HepG2 (cell line): ENCODE measurements at regions not wholly inside any gene's neighbourhood (a gene's known extent, or its start where the extent isn't known, plus 50 kb on each side); places are given as distances from the start of the nearest gene placed in this dataset.

ENCODE experiments used
- ATAC-seq: fragments of 200-7000 bp; cut with Tn5 transposase; 3 replicates; pipeline ENCODE4 v1.9.1; 2020; ENCODE audit warnings: mild to moderate bottlenecking, moderate library complexity
- BruUV-seq: library from RNA; stranded (reverse); fragments of 400-500 nt; replicated peaks from 2 replicates; lab custom pipeline; 2021; lab: Mats Ljungman, UMichigan
- CTCF ChIA-PET: fragments of 300-600 bp; formaldehyde crosslinking; extraction: SDS; loops from one replicate; lab custom pipeline; 2021; ENCODE audit warnings: low total read pairs, inconsistent platforms, low intra/inter-chr PET ratio; lab: Yijun Ruan, JAX
- POLR2A ChIA-PET: fragments of 350-600 bp; sonication (Branson Sonifier 250); formaldehyde crosslinking; loops from one replicate; lab custom pipeline; 2020; ENCODE audit warnings: antibody characterized with exemption, inconsistent platforms; lab: Yijun Ruan, JAX
- DNase-seq: peaks from one replicate; pipeline ENCODE4 v3.0.0-alpha.2; 2015; ENCODE audit warnings: low spot score
- FAIRE-seq: peaks from 3 replicates; lab custom pipeline; 2011; peaks lifted over from hg19 to GRCh38; lab: Jason Lieb, UNC
- H2AFZ ChIP-seq: one replicate; pipeline ENCODE4 v1.6.1; 2011; ENCODE audit warnings: low read length, inconsistent platforms
- H3K27ac ChIP-seq: fragments of 300-600 bp; 3 replicates; pipeline ENCODE4 v1.8.0; 2011; ENCODE audit warnings: mixed run types, mild to moderate bottlenecking, mixed read lengths, low read length, inconsistent platforms; ENCODE audit not compliant: insufficient read depth; ENCODE audit errors: extremely low read length
- H3K27me3 ChIP-seq, 2 experiments: fragments of 200-600 bp in 1 of 2; 2 replicates in 1 of 2; 3 replicates in 1 of 2; pipeline versions ENCODE4 v1.6.0 to v1.8.0; 2011; ENCODE audit warnings: low read length in 2 of 2, mild to moderate bottlenecking in 2 of 2, moderate library complexity in 2 of 2, inconsistent platforms in 1 of 2; ENCODE audit not compliant: insufficient read depth in 2 of 2, control insufficient read depth in 1 of 2
- H3K36me3 ChIP-seq, 2 experiments: fragments of 200-600 bp in 1 of 2; replicated peaks in 1 of 2; 2 replicates in 1 of 2; 3 replicates in 1 of 2; pipeline versions ENCODE4 v1.5.1 to v1.8.0; 2011; ENCODE audit warnings: low read length in 2 of 2, inconsistent platforms in 1 of 2; ENCODE audit not compliant: insufficient read depth in 2 of 2, control insufficient read depth in 1 of 2
- H3K4me1 ChIP-seq: 2 replicates; pipeline ENCODE4 v1.5.1; 2012; ENCODE audit warnings: low read length, inconsistent platforms; ENCODE audit not compliant: insufficient read depth
- H3K4me2 ChIP-seq: 2 replicates; pipeline ENCODE4 v1.6.0; 2011; ENCODE audit warnings: low read depth, low read length, inconsistent platforms
- H3K4me3 ChIP-seq, 3 experiments: fragments of 200-600 bp in 1 of 3; sonication (generic), shearing (Covaris generic) in 1 of 3; replicated peaks in 1 of 3; 2 replicates each; pipeline ENCODE4 v1.5.1; 2011 to 2016; ENCODE audit warnings: low read length in 3 of 3, inconsistent platforms in 2 of 3, low read depth in 2 of 3, mild to moderate bottlenecking in 2 of 3, control low read depth in 1 of 3, mixed read lengths in 1 of 3; ENCODE audit not compliant: insufficient read depth in 1 of 3
- H3K79me2 ChIP-seq: one replicate; pipeline ENCODE4 v1.6.1; 2011; ENCODE audit warnings: low read length, inconsistent platforms; ENCODE audit not compliant: insufficient read depth
- H3K9ac ChIP-seq: 2 replicates; pipeline ENCODE4 v1.6.0; 2011; ENCODE audit warnings: mild to moderate bottlenecking, low read depth, low read length, inconsistent platforms; ENCODE audit not compliant: insufficient read depth
- H3K9me3 ChIP-seq: 2 replicates; pipeline ENCODE4 v1.5.1; 2012; ENCODE audit warnings: mild to moderate bottlenecking, low read length
- H4K20me1 ChIP-seq: 2 replicates; pipeline ENCODE4 v1.6.0; 2011; ENCODE audit warnings: inconsistent platforms, mild to moderate bottlenecking, low read length, moderate library complexity; ENCODE audit not compliant: insufficient read depth
- CC2D1A ChIP-seq: sonication (generic); formaldehyde crosslinking; IDR thresholded peaks from 2 replicates; pipeline ENCODE4 v1.8.1; 2023; ENCODE audit warnings: mild to moderate bottlenecking, missing genetic modification reagents
- EP300 ChIP-seq, 3 experiments: sonication (generic) in 1 of 3; formaldehyde crosslinking in 1 of 3; IDR thresholded peaks; 2 replicates each; pipeline versions ENCODE4 v1.5.1 to v1.6.1; 2011 to 2020; ENCODE audit warnings: low read depth in 2 of 3, low read length in 2 of 3, borderline replicate concordance in 1 of 3, improper control_type of control experiment in 1 of 3, mild to moderate bottlenecking in 1 of 3, missing genetic modification reagents in 1 of 3, moderate library complexity in 1 of 3
- KLF13 ChIP-seq: sonication (generic); formaldehyde crosslinking; IDR thresholded peaks from 2 replicates; pipeline ENCODE4 v1.4.0; 2020; ENCODE audit warnings: mild to moderate bottlenecking, missing genetic modification reagents
- NCOA2 ChIP-seq: sonication (generic); formaldehyde crosslinking; IDR thresholded peaks from 2 replicates; pipeline ENCODE4 v1.8.0; 2022; ENCODE audit warnings: inconsistent platforms
- SRF ChIP-seq: IDR thresholded peaks from 2 replicates; pipeline ENCODE4 v1.6.1; 2011; ENCODE audit warnings: mild to moderate bottlenecking, low read depth, low read length, moderate library complexity
- TEAD2 ChIP-seq: sonication (generic); formaldehyde crosslinking; IDR thresholded peaks from 2 replicates; pipeline ENCODE4 v1.9.0; 2021; ENCODE audit warnings: missing genetic modification reagents
- ZNF142 ChIP-seq: sonication (generic); formaldehyde crosslinking; IDR thresholded peaks from 2 replicates; pipeline ENCODE4 v1.4.0; 2020; ENCODE audit warnings: missing genetic modification reagents
- ZNF160 ChIP-seq: sonication (generic); formaldehyde crosslinking; IDR thresholded peaks from 2 replicates; pipeline ENCODE4 v1.8.0; 2022; ENCODE audit warnings: mild to moderate bottlenecking, inconsistent platforms, missing genetic modification reagents
- WGBS: methylation state at CpG from one replicate; pipeline ENCODE4 v1.1.6; 2017; ENCODE audit warnings: low lambda C conversion rate; 5-methylcytosine and 5-hydroxymethylcytosine counted together
- in situ Hi-C: cut with HindIII; loops from 2 replicates; pipeline ENCODE4 v1.10.0; 2017; ENCODE audit warnings: low pct_unique_long_range_greater_than_20kb; ENCODE audit not compliant: extremely low pct_ligation_motif_present
- intact Hi-C: fragments of 100-400 bp; cut with micrococcal nuclease; formaldehyde crosslinking; loops from one replicate; pipeline ENCODE4 v1.10.0; 2022; ENCODE audit not compliant: unreplicated experiment

- ATAC-seq (no peak), FAIRE-seq (no peak), DNase-seq (no peak)
- Histone ChIP-seq H3K9ac (no peak overlapping the region), H4K20me1 (no peaks in the 10 kb centered on the region), H3K36me3 (no peaks in the 10 kb centered on the region), H3K27me3 (no peaks in the 10 kb centered on the region), H3K9me3 (no peaks in the 10 kb centered on the region), H2AFZ (no peak overlapping the region), H3K4me3 (no peak overlapping the region), H3K27ac (no peak overlapping the region), H3K79me2 (no peaks in the 10 kb centered on the region), H3K4me2 (no peak overlapping the region), H3K4me1 (no peaks in the 10 kb centered on the region)
- CTCF ChIA-PET, result no interaction called here
- WGBS, result 6% methylated on average over 3 of the region's 3 CpGs
- in situ Hi-C loops (no loop called here), intact Hi-C loops (no loop called here)
- TF ChIP-seq TEAD2 (CRISPR knock-in tag) (no peak), CC2D1A (CRISPR knock-in tag) (no peak), ZNF142 (CRISPR knock-in tag) (no peak), EP300 (IDR thresholded peaks at IDR 0.05; ENCODE audit: low read depth in 2 of 2, low read length in 2 of 2) (no peak), EP300 (CRISPR knock-in tag; IDR thresholded peaks at IDR 0.05; ENCODE audit: borderline replicate concordance) (no peak), ZNF160 (no peak), NCOA2 (no peak), SRF (no peak), KLF13 (CRISPR knock-in tag) (no peak)
- POLR2A ChIA-PET, result no interaction called here
- BruUV-seq, result no TSS peak
Observed at GRCh38 chr11:24122291-24122690, 374.6 kb upstream of the LUZP2 start.
